ENCODE measurements at regions not wholly inside any gene's neighbourhood (a gene's known extent, or its start where the extent isn't known, plus 50 kb on each side); places are given as distances from the start of the nearest gene placed in this dataset.

DNA sequence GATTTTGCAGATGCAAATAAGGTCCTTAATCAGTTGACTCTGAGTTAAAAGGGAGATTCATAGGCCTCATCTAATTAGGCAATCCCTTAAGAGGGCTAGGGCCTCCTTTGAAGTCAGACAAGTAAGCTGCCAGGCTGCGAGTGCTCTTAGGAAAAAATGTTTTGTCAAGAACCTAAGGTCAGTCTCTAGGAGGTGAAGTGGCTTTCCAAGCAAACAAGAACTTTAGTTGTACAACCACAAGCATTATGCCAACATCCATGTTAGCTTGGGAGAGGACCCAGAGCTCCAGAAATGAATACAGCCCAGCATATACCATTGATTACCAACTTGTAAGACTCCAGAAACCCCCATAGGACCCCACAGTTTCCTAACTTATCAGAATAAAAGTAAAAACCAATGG is 1366.2 kb downstream of the PLA2G4A start:
- TF ChIP-seq ZFX (IDR thresholded peaks at IDR 0.05; ENCODE audit: borderline replicate concordance), result no peak
- no peak for TF ChIP-seq CTCF (IDR thresholded peaks at IDR 0.05)
- H3K27ac ChIP-seq, result no peak overlapping the region

- H3K27ac ChIP-seq, result no peak overlapping the region
- no peak for TF ChIP-seq ZFX (IDR thresholded peaks at IDR 0.05; ENCODE audit: borderline replicate concordance)
- no peak for TF ChIP-seq CTCF (IDR thresholded peaks at IDR 0.05)
Observed at GRCh38 chr1:188218289-188218688, 1389.5 kb downstream of the PLA2G4A start.

GRCh38 chr1:188220051-188220450 is 1391.3 kb downstream of the PLA2G4A start:
- TF ChIP-seq CTCF (IDR thresholded peaks at IDR 0.05) (no peak), ZFX (IDR thresholded peaks at IDR 0.05; ENCODE audit: borderline replicate concordance) (no peak)
- H3K27ac ChIP-seq, result no peak overlapping the region

- no peak overlapping the region for H3K27ac ChIP-seq
- TF ChIP-seq CTCF (IDR thresholded peaks at IDR 0.05), result no peak
- TF ChIP-seq ZFX (IDR thresholded peaks at IDR 0.05; ENCODE audit: borderline replicate concordance), result no peak
Observed at GRCh38 chr1:188224263-188224662, 1395.5 kb downstream of the PLA2G4A start.

DNA sequence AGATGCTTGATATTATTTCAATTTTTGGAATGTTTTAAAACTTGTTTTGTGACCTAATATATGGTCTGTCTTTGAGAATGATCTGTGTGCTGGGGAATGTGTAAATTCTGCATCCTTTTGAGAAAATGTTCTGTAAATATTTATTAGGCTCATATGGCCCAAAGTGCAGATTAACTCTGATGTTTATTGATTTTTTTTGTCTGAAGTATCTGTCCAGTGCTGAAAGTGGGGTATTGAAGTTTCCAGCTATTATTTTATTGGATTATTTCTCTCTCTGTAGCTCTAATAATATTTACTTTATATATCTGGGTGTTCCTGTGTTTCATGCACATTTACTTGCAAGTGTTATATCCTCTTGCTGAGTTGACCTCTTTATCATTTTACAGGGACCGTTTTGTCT is 1397.2 kb downstream of the PLA2G4A start:
- H3K27ac ChIP-seq, result no peak overlapping the region
- TF ChIP-seq CTCF (IDR thresholded peaks at IDR 0.05) (no peak), ZFX (IDR thresholded peaks at IDR 0.05; ENCODE audit: borderline replicate concordance) (no peak)

- no peak for TF ChIP-seq ZFX (IDR thresholded peaks at IDR 0.05; ENCODE audit: borderline replicate concordance)
- TF ChIP-seq CTCF (IDR thresholded peaks at IDR 0.05), result no peak
- no peak overlapping the region for H3K27ac ChIP-seq
Observed at GRCh38 chr1:188228623-188229022, 1399.9 kb downstream of the PLA2G4A start.

DNA sequence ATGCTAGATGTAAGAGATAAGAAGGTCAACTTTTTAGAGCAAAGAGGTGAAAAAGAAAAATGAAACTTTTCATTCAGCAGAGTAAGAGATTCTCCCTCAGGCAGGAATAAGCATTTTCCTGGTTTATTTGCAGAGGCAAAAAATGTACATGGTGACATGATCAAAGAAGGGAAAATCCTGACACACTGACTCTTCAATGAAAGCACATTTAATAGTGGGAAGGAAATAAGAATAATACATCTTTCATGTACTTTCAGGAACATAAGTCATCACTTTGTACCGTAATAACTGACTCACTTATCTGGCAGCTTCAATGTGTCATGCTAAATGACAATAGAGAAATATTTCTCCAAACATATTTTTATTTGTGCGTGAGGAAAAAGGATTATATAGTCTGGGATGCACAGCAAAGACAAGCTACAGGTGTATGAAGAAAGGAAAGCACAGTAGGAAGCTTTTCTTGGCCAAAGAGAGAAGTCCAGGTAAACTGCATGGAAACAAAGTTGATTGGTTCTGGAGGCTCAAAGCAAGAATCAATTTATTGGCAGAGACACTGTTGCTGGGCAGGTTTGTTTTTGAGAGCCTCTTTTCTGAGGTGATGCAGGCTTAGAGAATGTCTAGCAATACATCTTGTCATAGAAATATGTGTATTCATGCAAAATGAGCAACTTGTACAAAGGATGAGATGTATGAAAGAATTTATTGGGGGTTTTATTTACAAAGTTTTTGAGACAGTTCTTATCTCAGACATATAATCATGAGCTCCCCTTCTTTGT is 1409.0 kb downstream of the PLA2G4A start:
- TF ChIP-seq ZFX (IDR thresholded peaks at IDR 0.05; ENCODE audit: borderline replicate concordance), result no peak
- no peak for TF ChIP-seq CTCF (IDR thresholded peaks at IDR 0.05)
- H3K27ac ChIP-seq, result no peak overlapping the region

Data from 22Rv1 (cell line).